ENCODE measurements at regions not wholly inside any gene's neighbourhood (a gene's known extent, or its start where the extent isn't known, plus 50 kb on each side); places are given as distances from the start of the nearest gene placed in this dataset.

DNA sequence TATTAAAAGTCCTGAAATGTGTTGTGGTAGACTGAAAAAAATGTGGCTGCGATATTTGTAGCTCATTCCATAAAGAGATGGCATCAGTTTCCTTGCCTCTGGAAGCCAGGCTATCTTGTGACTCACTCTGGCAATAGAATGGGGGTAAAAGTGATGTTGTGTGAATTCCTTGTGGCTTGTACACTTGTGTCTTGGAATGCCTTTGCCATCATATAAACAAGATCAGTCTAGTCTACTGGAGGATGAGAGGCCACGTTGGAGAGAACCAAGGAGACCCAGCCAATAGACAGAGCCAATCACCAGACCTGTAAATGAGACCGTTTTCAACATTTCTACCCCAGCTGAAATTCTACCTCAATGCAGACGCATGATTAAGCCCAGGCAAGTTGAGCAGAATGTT is 254.1 kb downstream of the TRIB2 start:
- Histone ChIP-seq H3K9me3 (no peaks in the 10 kb centered on the region), H3K36me3 (ENCODE audit: control insufficient read depth in 2 of 2, extremely low read depth in 1 of 2, insufficient read depth in 1 of 2, low read length in 1 of 2) (no peaks in the 10 kb centered on the region), H3K27me3 (replicated peaks in 1 of 2; ENCODE audit: control insufficient read depth in 2 of 2, extremely low read depth in 1 of 2, insufficient read depth in 2 of 2, low read length in 1 of 2) (peaks cover 0 to 7% of the 10 kb centered on the region in 2 experiments), H3K27ac (ENCODE audit: low read length) (no peak overlapping the region), H3K4me3 (ENCODE audit: control insufficient read depth in 1 of 2, extremely low read depth in 1 of 2, low read length in 1 of 2) (no peak overlapping the region), H3K4me1 (ENCODE audit: control insufficient read depth in 1 of 2, extremely low read depth in 1 of 2, insufficient read depth in 2 of 2, low read length in 2 of 2) (peaks cover 0 to 3% of the 10 kb centered on the region in 2 experiments)
- ChIA-PET POLR2A (no interaction called here), CTCF (no interaction called here)
- H3K9me3 Mint-ChIP-seq: peaks cover 0 to 3% (median 2%) of the 10 kb centered on the region in 3 donors
- H3K36me3 Mint-ChIP-seq: peaks cover 3% of the 10 kb centered on the region
- no peak overlapping the region for H3K4me3 Mint-ChIP-seq
- H3K4me1 Mint-ChIP-seq: peaks cover 4 to 17% (median 9%) of the 10 kb centered on the region in 3 donors
- H3K27ac Mint-ChIP-seq: no peak overlapping the region
- H3K27me3 Mint-ChIP-seq: peaks cover 5 to 13% of the 10 kb centered on the region in 2 donors
- 90% methylated on average over 2 of the region's 4 CpGs for WGBS (ENCODE audit: insufficient coverage)
- DNase-seq (no peak), ATAC-seq (replicated peaks in 1 of 4) (no peak)

DNA sequence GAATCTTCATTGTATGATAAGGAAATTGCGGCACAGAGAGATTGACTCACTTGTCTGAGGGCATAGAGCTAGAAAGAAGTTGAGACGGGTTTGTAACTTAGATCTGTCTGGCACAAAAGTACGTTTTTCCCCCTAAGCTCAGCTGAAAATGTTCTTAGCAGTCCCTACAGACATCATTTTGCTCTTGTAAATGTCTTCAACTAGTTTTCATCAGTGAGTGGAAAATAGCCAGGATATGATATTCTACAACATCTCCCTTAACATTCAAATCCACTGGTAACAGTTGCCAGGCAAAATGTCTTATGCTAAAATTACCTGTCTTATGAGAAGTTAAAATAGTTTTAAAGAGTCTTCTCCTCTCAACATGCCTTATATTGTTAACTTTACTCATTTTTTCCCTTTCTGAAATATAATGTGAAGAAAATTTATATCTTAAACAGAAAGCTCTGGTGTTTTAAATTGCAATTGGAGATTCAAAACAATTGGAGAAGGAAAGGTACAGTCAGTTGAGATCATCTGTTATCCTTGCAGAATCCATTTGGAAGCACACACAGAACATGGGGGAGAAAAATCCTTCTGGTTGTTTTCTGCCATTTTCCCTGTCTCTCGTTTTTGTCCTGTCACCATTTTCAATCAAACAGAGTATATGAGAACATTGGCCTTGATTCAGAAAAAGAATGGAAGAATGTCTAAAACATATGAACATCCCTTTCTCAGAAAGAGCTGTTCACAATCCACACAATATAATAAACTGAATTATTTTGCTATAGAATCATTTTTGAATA is 255.0 kb downstream of the TRIB2 start:
- H3K36me3 Mint-ChIP-seq: peaks cover 3% of the 10 kb centered on the region
- Histone ChIP-seq H3K4me3 (ENCODE audit: control insufficient read depth in 1 of 2, extremely low read depth in 1 of 2, low read length in 1 of 2) (no peak overlapping the region), H3K36me3 (ENCODE audit: control insufficient read depth in 2 of 2, extremely low read depth in 1 of 2, insufficient read depth in 1 of 2, low read length in 1 of 2) (no peaks in the 10 kb centered on the region), H3K4me1 (ENCODE audit: control insufficient read depth in 1 of 2, extremely low read depth in 1 of 2, insufficient read depth in 2 of 2, low read length in 2 of 2) (no peaks in the 10 kb centered on the region), H3K9me3 (no peaks in the 10 kb centered on the region), H3K27ac (ENCODE audit: low read length) (no peak overlapping the region), H3K27me3 (replicated peaks in 1 of 2; ENCODE audit: control insufficient read depth in 2 of 2, extremely low read depth in 1 of 2, insufficient read depth in 2 of 2, low read length in 1 of 2) (peaks cover 0 to 7% of the 10 kb centered on the region in 2 experiments)
- ATAC-seq (replicated peaks in 1 of 4): no peak
- CTCF ChIA-PET: no interaction called here
- no CpG with 5 or more reads among the region's 4 CpGs for WGBS (ENCODE audit: insufficient coverage)
- no peak for DNase-seq
- H3K27me3 Mint-ChIP-seq: peaks cover 5 to 17% of the 10 kb centered on the region in 2 donors
- peaks cover 0 to 9% (median 2%) of the 10 kb centered on the region in 3 donors for H3K4me1 Mint-ChIP-seq
- H3K4me3 Mint-ChIP-seq: no peak overlapping the region
- POLR2A ChIA-PET: no interaction called here
- peaks cover 0 to 3% (median 2%) of the 10 kb centered on the region in 3 donors for H3K9me3 Mint-ChIP-seq
- H3K27ac Mint-ChIP-seq: no peak overlapping the region

DNA sequence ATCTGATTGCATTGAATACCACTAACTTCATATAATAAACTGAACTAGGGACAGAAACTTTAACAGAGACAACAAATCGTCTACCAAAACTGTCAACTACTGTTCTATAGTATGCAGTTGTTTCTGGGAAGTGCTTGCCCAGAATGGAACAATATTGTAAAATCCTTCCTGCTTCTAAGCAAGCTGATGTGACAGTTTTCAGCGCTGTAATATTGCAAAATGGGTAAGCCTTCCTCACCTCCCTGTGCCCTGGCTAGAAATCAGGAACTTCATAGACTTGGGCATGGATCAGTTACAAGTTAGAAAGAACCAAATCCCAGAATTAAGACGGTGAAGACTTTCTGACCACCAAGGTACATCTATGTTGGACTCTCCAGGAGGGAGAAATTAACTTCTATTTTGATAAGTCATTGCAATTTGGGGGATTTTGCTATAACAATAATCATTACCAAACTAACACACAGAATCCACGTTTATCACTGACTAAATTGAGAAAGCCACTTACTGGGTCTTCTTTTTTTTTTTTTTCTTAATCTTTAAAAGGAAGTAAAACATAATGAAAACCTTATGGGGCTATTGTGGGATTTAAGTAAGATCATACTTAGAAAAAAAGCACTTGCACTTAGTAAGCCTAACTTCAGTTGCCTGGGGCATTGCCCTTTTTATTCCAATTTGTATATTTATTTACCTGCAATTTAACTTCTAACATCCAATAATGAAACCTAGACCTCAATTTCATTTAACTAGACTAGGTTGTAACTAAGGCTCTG is 261.5 kb downstream of the TRIB2 start:
- H3K36me3 ChIP-seq (ENCODE audit: control insufficient read depth in 2 of 2, extremely low read depth in 1 of 2, insufficient read depth in 1 of 2, low read length in 1 of 2): no peaks in the 10 kb centered on the region
- CTCF ChIA-PET: no interaction called here
- DNase-seq: no peak
- no peak overlapping the region for H3K27ac ChIP-seq (ENCODE audit: low read length)
- Mint-ChIP-seq H3K36me3 (peaks cover 3% of the 10 kb centered on the region), H3K9me3 (peaks cover 0 to 3% (median 2%) of the 10 kb centered on the region in 3 donors), H3K4me1 (no peaks in the 10 kb centered on the region), H3K27me3 (peaks cover 7 to 21% of the 10 kb centered on the region in 2 donors), H3K4me3 (no peak overlapping the region), H3K27ac (no peak overlapping the region)
- ATAC-seq (replicated peaks in 1 of 4): no peak
- H3K4me1 ChIP-seq (ENCODE audit: control insufficient read depth in 1 of 2, extremely low read depth in 1 of 2, insufficient read depth in 2 of 2, low read length in 2 of 2): no peaks in the 10 kb centered on the region
- POLR2A ChIA-PET: no interaction called here
- H3K27me3 ChIP-seq (replicated peaks in 1 of 2; ENCODE audit: control insufficient read depth in 2 of 2, extremely low read depth in 1 of 2, insufficient read depth in 2 of 2, low read length in 1 of 2): peaks cover 0 to 6% of the 10 kb centered on the region in 2 experiments
- H3K9me3 ChIP-seq: no peaks in the 10 kb centered on the region
- no CpG with 5 or more reads among the region's 4 CpGs for WGBS (ENCODE audit: insufficient coverage)
- no peak overlapping the region for H3K4me3 ChIP-seq (ENCODE audit: control insufficient read depth in 1 of 2, extremely low read depth in 1 of 2, low read length in 1 of 2)

DNA sequence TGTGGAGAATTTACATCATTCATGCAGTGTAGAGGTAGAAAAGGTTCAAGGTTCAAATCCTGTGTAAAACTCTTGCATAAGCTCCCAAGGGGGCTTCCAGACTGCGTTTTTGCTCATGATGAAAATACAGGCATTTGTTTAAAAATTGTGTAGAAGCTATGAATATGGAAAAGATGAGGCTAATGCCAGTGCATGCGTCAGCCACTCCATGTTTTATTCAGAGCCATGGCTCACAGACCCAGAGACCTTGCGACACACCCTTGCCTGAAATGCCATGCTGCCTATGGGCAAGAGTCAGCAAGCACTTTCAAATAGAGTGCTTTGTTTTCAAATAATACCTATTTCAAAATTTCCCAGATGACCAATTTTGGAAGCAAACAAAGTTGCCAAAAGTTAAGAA is 262.3 kb downstream of the TRIB2 start:
- 95% methylated on average over 3 of the region's 3 CpGs for WGBS (ENCODE audit: insufficient coverage)
- H3K4me3 Mint-ChIP-seq: no peak overlapping the region
- H3K4me1 ChIP-seq (ENCODE audit: control insufficient read depth in 1 of 2, extremely low read depth in 1 of 2, insufficient read depth in 2 of 2, low read length in 2 of 2): no peaks in the 10 kb centered on the region
- DNase-seq: no peak
- H3K4me1 Mint-ChIP-seq: no peaks in the 10 kb centered on the region
- H3K9me3 ChIP-seq: no peaks in the 10 kb centered on the region
- ATAC-seq (replicated peaks in 1 of 4): no peak
- H3K27me3 ChIP-seq (replicated peaks in 1 of 2; ENCODE audit: control insufficient read depth in 2 of 2, extremely low read depth in 1 of 2, insufficient read depth in 2 of 2, low read length in 1 of 2): peaks cover 0 to 2% of the 10 kb centered on the region in 2 experiments
- ChIA-PET CTCF (no interaction called here), POLR2A (no interaction called here)
- no peak overlapping the region for H3K4me3 ChIP-seq (ENCODE audit: control insufficient read depth in 1 of 2, extremely low read depth in 1 of 2, low read length in 1 of 2)
- H3K27me3 Mint-ChIP-seq: peaks cover 7 to 21% of the 10 kb centered on the region in 2 donors
- no peak overlapping the region for H3K27ac ChIP-seq (ENCODE audit: low read length)
- H3K27ac Mint-ChIP-seq: no peak overlapping the region
- no peaks in the 10 kb centered on the region for H3K36me3 ChIP-seq (ENCODE audit: control insufficient read depth in 2 of 2, extremely low read depth in 1 of 2, insufficient read depth in 1 of 2, low read length in 1 of 2)
- no peaks in the 10 kb centered on the region for H3K36me3 Mint-ChIP-seq
- no peaks in the 10 kb centered on the region for H3K9me3 Mint-ChIP-seq

DNA sequence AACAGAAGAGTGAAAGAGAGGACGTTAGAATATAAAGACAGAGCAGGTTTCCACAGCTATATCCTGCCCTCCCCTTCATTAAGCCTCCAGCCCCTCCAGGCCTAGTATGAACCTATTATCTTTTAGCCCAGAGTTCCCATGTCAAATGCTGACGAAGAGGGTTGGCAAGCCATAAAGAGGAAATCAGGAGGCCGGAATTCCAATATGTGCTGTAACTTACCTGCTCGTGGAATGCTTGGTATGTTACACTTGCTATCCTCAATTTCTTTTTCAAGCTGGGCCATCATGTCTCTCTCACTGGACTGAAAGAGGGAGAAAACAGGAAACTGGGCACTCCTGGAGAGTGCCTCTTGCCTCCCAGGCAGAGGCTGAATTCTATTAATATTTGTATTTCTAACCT is 264.1 kb downstream of the TRIB2 start:
- Mint-ChIP-seq H3K36me3 (no peaks in the 10 kb centered on the region), H3K4me3 (no peak overlapping the region), H3K9me3 (no peaks in the 10 kb centered on the region), H3K4me1 (no peaks in the 10 kb centered on the region), H3K27me3 (peaks cover 5 to 18% of the 10 kb centered on the region in 2 donors), H3K27ac (no peak overlapping the region)
- DNase-seq (no peak), ATAC-seq (replicated peaks in 1 of 4) (no peak)
- CTCF ChIA-PET: no interaction called here
- no peaks in the 10 kb centered on the region for H3K36me3 ChIP-seq (ENCODE audit: control insufficient read depth in 2 of 2, extremely low read depth in 1 of 2, insufficient read depth in 1 of 2, low read length in 1 of 2)
- H3K27me3 ChIP-seq (replicated peaks in 1 of 2; ENCODE audit: control insufficient read depth in 2 of 2, extremely low read depth in 1 of 2, insufficient read depth in 2 of 2, low read length in 1 of 2): peaks cover 0 to 2% of the 10 kb centered on the region in 2 experiments
- H3K9me3 ChIP-seq: no peaks in the 10 kb centered on the region
- H3K27ac ChIP-seq (ENCODE audit: low read length): no peak overlapping the region
- POLR2A ChIA-PET: no interaction called here
- no CpG with 5 or more reads among the region's 4 CpGs for WGBS (ENCODE audit: insufficient coverage)
- H3K4me1 ChIP-seq (ENCODE audit: control insufficient read depth in 1 of 2, extremely low read depth in 1 of 2, insufficient read depth in 2 of 2, low read length in 2 of 2): no peaks in the 10 kb centered on the region
- H3K4me3 ChIP-seq (ENCODE audit: control insufficient read depth in 1 of 2, extremely low read depth in 1 of 2, low read length in 1 of 2): no peak overlapping the region

DNA sequence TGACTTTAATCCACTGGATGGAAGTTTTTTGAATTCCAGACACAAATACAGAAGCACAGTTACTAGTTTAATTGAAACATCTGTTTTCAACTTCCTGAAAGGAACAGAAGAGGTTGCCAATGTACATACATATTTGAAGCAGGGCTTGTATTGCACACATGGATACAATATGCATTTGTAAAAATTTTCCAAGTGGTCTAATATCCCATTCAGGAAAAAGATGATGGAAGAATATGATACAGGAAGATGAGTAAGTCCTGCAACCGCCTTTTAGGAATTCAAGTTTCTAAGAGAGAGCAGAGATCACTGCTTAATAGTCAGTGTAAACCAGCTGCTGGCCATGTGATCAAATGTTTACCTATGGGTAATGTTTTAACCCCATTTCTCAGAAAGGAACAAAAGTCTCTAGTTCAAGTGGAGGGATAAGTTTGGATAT is 265.4 kb downstream of the TRIB2 start:
- Histone ChIP-seq H3K4me1 (ENCODE audit: control insufficient read depth in 1 of 2, extremely low read depth in 1 of 2, insufficient read depth in 2 of 2, low read length in 2 of 2) (no peaks in the 10 kb centered on the region), H3K36me3 (ENCODE audit: control insufficient read depth in 2 of 2, extremely low read depth in 1 of 2, insufficient read depth in 1 of 2, low read length in 1 of 2) (no peaks in the 10 kb centered on the region), H3K9me3 (no peaks in the 10 kb centered on the region), H3K27ac (ENCODE audit: low read length) (no peak overlapping the region), H3K4me3 (ENCODE audit: control insufficient read depth in 1 of 2, extremely low read depth in 1 of 2, low read length in 1 of 2) (no peak overlapping the region), H3K27me3 (replicated peaks in 1 of 2; ENCODE audit: control insufficient read depth in 2 of 2, extremely low read depth in 1 of 2, insufficient read depth in 2 of 2, low read length in 1 of 2) (peaks cover 0 to 2% of the 10 kb centered on the region in 2 experiments)
- ATAC-seq (replicated peaks in 1 of 4): no peak
- H3K9me3 Mint-ChIP-seq: no peaks in the 10 kb centered on the region
- CTCF ChIA-PET: no interaction called here
- H3K36me3 Mint-ChIP-seq: no peaks in the 10 kb centered on the region
- H3K27me3 Mint-ChIP-seq: peaks cover 4 to 15% of the 10 kb centered on the region in 2 donors
- H3K27ac Mint-ChIP-seq: no peak overlapping the region
- POLR2A ChIA-PET: no interaction called here
- peaks cover 1 to 2% (median 2%) of the 10 kb centered on the region in 3 donors for H3K4me1 Mint-ChIP-seq
- 100% methylated on average over 1 of the region's 1 CpG for WGBS (ENCODE audit: insufficient coverage)
- no peak overlapping the region for H3K4me3 Mint-ChIP-seq
- no peak for DNase-seq

All from T-cell (primary cell).